ENCODE measurements at regions not wholly inside any gene's neighbourhood (a gene's known extent, or its start where the extent isn't known, plus 50 kb on each side); places are given as distances from the start of the nearest gene placed in this dataset.

- TF ChIP-seq ZBTB11 (CRISPR knock-in tag; IDR thresholded peaks at IDR 0.05) (no peak), CTCF (IDR thresholded peaks at IDR 0.05 in 2 of 3, conservative IDR thresholded peaks at IDR 0.05 in 1 of 3; ENCODE audit: control insufficient read depth in 2 of 3, extremely low read depth in 1 of 3, insufficient read depth in 1 of 3, low read depth in 3 of 3, low read length in 3 of 3) (peak; percentile 62 to 75 (median 71); a peak in 5 of 6 replicates), FOXK2 (IDR thresholded peaks at IDR 0.05) (no peak), ETV6 (conservative IDR thresholded peaks at IDR 0.05 in 1 of 2, IDR thresholded peaks at IDR 0.05 in 1 of 2; ENCODE audit: borderline replicate concordance in 1 of 2, low read depth in 1 of 2) (no peak), TCF3 (IDR thresholded peaks at IDR 0.05; ENCODE audit: borderline replicate concordance, insufficient read depth, low read depth, low read length) (no peak), ZZZ3 (IDR thresholded peaks at IDR 0.05; ENCODE audit: control insufficient read depth, insufficient read length, low read depth) (no peak), ZNF687 (IDR thresholded peaks at IDR 0.05) (no peak), ASH2L (IDR thresholded peaks at IDR 0.05; ENCODE audit: borderline replicate concordance, low read depth) (no peak)
Measured at GRCh38 chr15:35751413-35752133, 205.6 kb upstream of the DPH6 start (continued).

Measured in GM12878 (cell line).